ENCODE measurements at regions not wholly inside any gene's neighbourhood (a gene's known extent, or its start where the extent isn't known, plus 50 kb on each side); places are given as distances from the start of the nearest gene placed in this dataset.

- DNase-seq (ENCODE audit: low spot score) = no peak
- TF ChIP-seq CTCF (IDR thresholded peaks at IDR 0.05; ENCODE audit: borderline replicate concordance, control extremely low read depth, extremely low read depth, insufficient read depth, missing control alignments) = no peak
- in situ Hi-C loops (cut with MboI; ENCODE audit: low sequenced_read_pairs, unreplicated experiment) = no loop called here
Measured at GRCh38 chr1:90562892-90563291, 154.2 kb downstream of the BARHL2 start.

- in situ Hi-C loops (cut with MboI; ENCODE audit: low sequenced_read_pairs, unreplicated experiment) = no loop called here
- no peak for TF ChIP-seq CTCF (IDR thresholded peaks at IDR 0.05; ENCODE audit: borderline replicate concordance, control extremely low read depth, extremely low read depth, insufficient read depth, missing control alignments)
- no peak for DNase-seq (ENCODE audit: low spot score)
Measured at GRCh38 chr1:90561911-90562310, 155.2 kb downstream of the BARHL2 start.

- no peak for TF ChIP-seq CTCF (IDR thresholded peaks at IDR 0.05; ENCODE audit: borderline replicate concordance, control extremely low read depth, extremely low read depth, insufficient read depth, missing control alignments)
- in situ Hi-C loops (cut with MboI; ENCODE audit: low sequenced_read_pairs, unreplicated experiment) = no loop called here
- DNase-seq (ENCODE audit: low spot score) = no peak
Measured at GRCh38 chr1:90561103-90561783, 155.9 kb downstream of the BARHL2 start.

GRCh38 chr1:90558754-90559378 lies 158.2 kb downstream of the BARHL2 start:
- in situ Hi-C loops (cut with MboI; ENCODE audit: low sequenced_read_pairs, unreplicated experiment) = no loop called here
- no peak for TF ChIP-seq CTCF (IDR thresholded peaks at IDR 0.05; ENCODE audit: borderline replicate concordance, control extremely low read depth, extremely low read depth, insufficient read depth, missing control alignments)
- no peak for DNase-seq (ENCODE audit: low spot score)

GRCh38 chr1:90558126-90558525 lies 159.0 kb downstream of the BARHL2 start:
- no peak for TF ChIP-seq CTCF (IDR thresholded peaks at IDR 0.05; ENCODE audit: borderline replicate concordance, control extremely low read depth, extremely low read depth, insufficient read depth, missing control alignments)
- no peak for DNase-seq (ENCODE audit: low spot score)
- in situ Hi-C loops (cut with MboI; ENCODE audit: low sequenced_read_pairs, unreplicated experiment) = no loop called here

GRCh38 chr1:90557706-90558105 lies 159.4 kb downstream of the BARHL2 start:
- no peak for DNase-seq (ENCODE audit: low spot score)
- in situ Hi-C loops (cut with MboI; ENCODE audit: low sequenced_read_pairs, unreplicated experiment) = no loop called here
- TF ChIP-seq CTCF (IDR thresholded peaks at IDR 0.05; ENCODE audit: borderline replicate concordance, control extremely low read depth, extremely low read depth, insufficient read depth, missing control alignments) = no peak

Measured in GM13976 (cell line).